ENCODE measurements at regions not wholly inside any gene's neighbourhood (a gene's known extent, or its start where the extent isn't known, plus 50 kb on each side); places are given as distances from the start of the nearest gene placed in this dataset.
A peak's percentile ranks its signal among the peaks of the same experiment; 100 is the strongest.

GRCh38 chr3:71994906-71995305, 210.0 kb upstream of the PROK2 start:
- TF ChIP-seq CTCF (IDR thresholded peaks at IDR 0.05; ENCODE audit: control insufficient read depth, insufficient read depth, low read depth, low read length, missing control alignments), result no peak
- H3K4me3 ChIP-seq (ENCODE audit: control insufficient read depth, low read depth, low read length), result no peak overlapping the region
- DNase-seq (ENCODE audit: low read depth), result no peak

- TF ChIP-seq CTCF (IDR thresholded peaks at IDR 0.05; ENCODE audit: control insufficient read depth, insufficient read depth, low read depth, low read length, missing control alignments), result no peak
- H3K4me3 ChIP-seq (ENCODE audit: control insufficient read depth, low read depth, low read length), result no peak overlapping the region
- DNase-seq (ENCODE audit: low read depth), result no peak
These were observed 209.3 kb upstream of the PROK2 start for GRCh38 chr3:71994203-71994602.

DNA sequence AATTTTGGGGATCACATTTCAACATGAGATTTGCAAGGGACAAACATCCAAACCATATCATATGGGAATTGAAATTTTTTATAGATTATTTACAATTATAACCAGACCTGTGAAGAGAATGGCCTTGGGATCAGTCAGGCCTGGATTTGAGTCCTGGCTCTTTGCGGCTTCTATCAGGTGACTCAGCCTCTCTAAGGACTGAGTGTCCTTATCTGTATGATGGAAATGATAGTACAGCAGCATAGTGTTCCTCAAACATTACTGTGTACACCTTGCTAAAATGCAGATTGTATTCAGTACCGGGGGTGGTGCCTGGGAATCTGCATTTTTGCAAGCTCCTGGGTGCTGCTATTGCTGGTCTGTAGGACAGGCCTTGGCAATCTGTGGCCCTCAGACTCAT, 206.7 kb upstream of the PROK2 start:
- no peak for DNase-seq (ENCODE audit: low read depth)
- no peak for TF ChIP-seq CTCF (IDR thresholded peaks at IDR 0.05; ENCODE audit: control insufficient read depth, insufficient read depth, low read depth, low read length, missing control alignments)
- no peak overlapping the region for H3K4me3 ChIP-seq (ENCODE audit: control insufficient read depth, low read depth, low read length)

GRCh38 chr3:71991046-71991445, 206.1 kb upstream of the PROK2 start:
- DNase-seq (ENCODE audit: low read depth), result no peak
- TF ChIP-seq CTCF (IDR thresholded peaks at IDR 0.05; ENCODE audit: control insufficient read depth, insufficient read depth, low read depth, low read length, missing control alignments), result no peak
- no peak overlapping the region for H3K4me3 ChIP-seq (ENCODE audit: control insufficient read depth, low read depth, low read length)

- TF ChIP-seq CTCF (IDR thresholded peaks at IDR 0.05; ENCODE audit: control insufficient read depth, insufficient read depth, low read depth, low read length, missing control alignments), result no peak
- DNase-seq (ENCODE audit: low read depth), result no peak
- no peak overlapping the region for H3K4me3 ChIP-seq (ENCODE audit: control insufficient read depth, low read depth, low read length)
These were observed 205.6 kb upstream of the PROK2 start for GRCh38 chr3:71990545-71990944.

- DNase-seq (ENCODE audit: low read depth), result no peak
- TF ChIP-seq CTCF (IDR thresholded peaks at IDR 0.05; ENCODE audit: control insufficient read depth, insufficient read depth, low read depth, low read length, missing control alignments), result no peak
- no peak overlapping the region for H3K4me3 ChIP-seq (ENCODE audit: control insufficient read depth, low read depth, low read length)
These were observed 204.2 kb upstream of the PROK2 start for GRCh38 chr3:71989165-71989564.

DNA sequence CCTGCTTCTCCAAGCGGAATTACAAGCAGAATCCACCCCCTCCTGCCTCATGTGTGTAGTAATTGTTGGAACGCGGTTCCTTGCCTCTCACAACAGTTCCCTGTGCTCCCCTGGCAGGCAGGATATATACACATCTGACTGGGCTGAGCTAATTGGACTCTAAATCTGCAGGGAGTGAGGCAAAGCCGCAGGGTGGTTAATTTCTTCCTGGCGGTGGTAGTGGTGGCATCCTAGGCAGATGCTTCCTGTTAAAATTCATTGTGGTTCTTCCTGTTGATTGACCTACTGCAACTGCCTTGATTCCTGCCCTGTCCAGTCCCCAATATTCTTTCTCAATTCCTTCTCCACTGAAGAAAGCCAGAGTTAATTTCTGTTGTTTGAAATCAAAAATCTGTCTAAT, 202.9 kb upstream of the PROK2 start:
- no peak overlapping the region for H3K4me3 ChIP-seq (ENCODE audit: control insufficient read depth, low read depth, low read length)
- TF ChIP-seq CTCF (IDR thresholded peaks at IDR 0.05; ENCODE audit: control insufficient read depth, insufficient read depth, low read depth, low read length, missing control alignments), result no peak
- DNase-seq (ENCODE audit: low read depth), result peak; percentile 71

All from AG09309 (cell line).